ENCODE measurements at regions not wholly inside any gene's neighbourhood (a gene's known extent, or its start where the extent isn't known, plus 50 kb on each side); places are given as distances from the start of the nearest gene placed in this dataset.
"Not testable (repeated sequence)": the region's sequence is repeated elsewhere in the genome, so short reads cannot be mapped to it uniquely, and the experiment has no call there.

DNA sequence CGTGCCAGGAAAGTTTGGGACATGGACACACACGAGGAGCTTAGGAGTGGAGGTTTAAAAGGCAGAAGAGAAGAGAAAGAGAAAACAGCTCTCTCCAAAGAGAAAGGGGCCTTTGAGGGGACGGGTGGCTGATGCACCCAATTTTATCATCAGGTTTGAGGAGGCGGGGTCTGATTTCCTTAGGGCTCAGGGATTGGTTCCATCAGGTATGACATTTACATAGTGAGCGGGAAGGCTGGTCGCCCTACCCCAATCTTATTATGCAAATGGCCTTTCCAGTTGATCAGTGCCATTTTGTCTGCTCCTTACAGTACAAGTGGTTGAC, 749.1 kb upstream of the TPTE start:
- Histone ChIP-seq H2AFZ (ENCODE audit: low read length) (no peak overlapping the region), H3K4me2 (ENCODE audit: low read length) (no peak overlapping the region), H3K36me3 (ENCODE audit: insufficient read depth, low read length) (no peaks in the 10 kb centered on the region), H3K9me2 (ENCODE audit: insufficient read depth, low read length) (no peaks in the 10 kb centered on the region), H3K27ac (ENCODE audit: low read depth, low read length, poor library complexity, severe bottlenecking) (no peak overlapping the region), H3K9me3 (ENCODE audit: low read length) (peaks cover 30% of the 10 kb centered on the region), H3K4me3 (ENCODE audit: low read depth, low read length, poor library complexity, severe bottlenecking) (no peak overlapping the region), H3K4me1 (ENCODE audit: insufficient read depth, low read length, poor library complexity, severe bottlenecking) (no peaks in the 10 kb centered on the region), H4K20me1 (ENCODE audit: insufficient read depth, low read length) (no peaks in the 10 kb centered on the region), H3K79me2 (ENCODE audit: insufficient read depth, low read depth, low read length) (no peaks in the 10 kb centered on the region)
- intact Hi-C loops (cut with micrococcal nuclease; ENCODE audit: unreplicated experiment), result no loop called here
- TF ChIP-seq, protein P1, sequence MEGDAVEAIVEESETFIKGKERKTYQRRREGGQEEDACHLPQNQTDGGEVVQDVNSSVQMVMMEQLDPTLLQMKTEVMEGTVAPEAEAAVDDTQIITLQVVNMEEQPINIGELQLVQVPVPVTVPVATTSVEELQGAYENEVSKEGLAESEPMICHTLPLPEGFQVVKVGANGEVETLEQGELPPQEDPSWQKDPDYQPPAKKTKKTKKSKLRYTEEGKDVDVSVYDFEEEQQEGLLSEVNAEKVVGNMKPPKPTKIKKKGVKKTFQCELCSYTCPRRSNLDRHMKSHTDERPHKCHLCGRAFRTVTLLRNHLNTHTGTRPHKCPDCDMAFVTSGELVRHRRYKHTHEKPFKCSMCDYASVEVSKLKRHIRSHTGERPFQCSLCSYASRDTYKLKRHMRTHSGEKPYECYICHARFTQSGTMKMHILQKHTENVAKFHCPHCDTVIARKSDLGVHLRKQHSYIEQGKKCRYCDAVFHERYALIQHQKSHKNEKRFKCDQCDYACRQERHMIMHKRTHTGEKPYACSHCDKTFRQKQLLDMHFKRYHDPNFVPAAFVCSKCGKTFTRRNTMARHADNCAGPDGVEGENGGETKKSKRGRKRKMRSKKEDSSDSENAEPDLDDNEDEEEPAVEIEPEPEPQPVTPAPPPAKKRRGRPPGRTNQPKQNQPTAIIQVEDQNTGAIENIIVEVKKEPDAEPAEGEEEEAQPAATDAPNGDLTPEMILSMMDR (conservative IDR thresholded peaks at IDR 0.05; ENCODE audit: low read length), result no peak
- no peak for TF ChIP-seq EZH2phosphoT487 (IDR thresholded peaks at IDR 0.05; ENCODE audit: borderline replicate concordance, low read depth, low read length)
- ChIA-PET POLR2A (no interaction called here), CTCF (ENCODE audit: unreplicated experiment) (no interaction called here)
- DNase-seq (ENCODE audit: low spot score), result no peak
- BruUV-seq (replicated peaks), result no TSS peak

DNA sequence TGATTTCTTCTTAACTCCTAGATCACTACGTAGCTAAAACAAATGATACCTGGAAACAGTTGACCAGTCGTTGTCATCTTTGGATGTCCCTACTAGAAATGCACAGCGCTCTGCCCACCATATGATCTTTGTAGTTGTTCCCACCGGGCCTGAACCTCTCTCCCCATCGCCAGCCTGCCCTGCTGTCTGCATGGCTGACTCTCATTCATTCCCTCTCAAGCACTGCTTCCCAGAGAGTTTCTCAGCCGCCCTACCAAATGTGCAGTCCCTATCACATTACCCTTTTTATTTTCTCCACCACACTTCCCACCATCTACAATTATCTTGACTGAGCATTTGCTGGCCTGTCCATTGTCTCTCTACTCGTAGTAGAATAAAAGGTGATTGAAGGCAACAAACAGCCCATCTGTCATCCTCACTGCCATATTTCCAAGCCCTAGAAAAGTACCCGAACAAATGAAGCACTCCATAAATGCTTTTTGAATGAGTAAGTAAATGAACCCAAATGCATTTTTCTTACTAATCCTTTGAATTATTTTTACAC, 748.4 kb upstream of the TPTE start:
- H2AFZ ChIP-seq (ENCODE audit: low read length); H3K4me2 ChIP-seq (ENCODE audit: low read length); BruUV-seq (replicated peaks); H3K4me3 ChIP-seq (ENCODE audit: low read depth, low read length, poor library complexity, severe bottlenecking); H3K79me2 ChIP-seq (ENCODE audit: insufficient read depth, low read depth, low read length); CTCF ChIA-PET (ENCODE audit: unreplicated experiment); POLR2A ChIA-PET; H3K36me3 ChIP-seq (ENCODE audit: insufficient read depth, low read length); H3K9me2 ChIP-seq (ENCODE audit: insufficient read depth, low read length); intact Hi-C loops (cut with micrococcal nuclease; ENCODE audit: unreplicated experiment); H3K27ac ChIP-seq (ENCODE audit: low read depth, low read length, poor library complexity, severe bottlenecking); H4K20me1 ChIP-seq (ENCODE audit: insufficient read depth, low read length); DNase-seq (ENCODE audit: low spot score); H3K4me1 ChIP-seq (ENCODE audit: insufficient read depth, low read length, poor library complexity, severe bottlenecking): not testable (repeated sequence)
- H3K9me3 ChIP-seq (ENCODE audit: low read length), result peaks cover 31% of the 10 kb centered on the region

DNA sequence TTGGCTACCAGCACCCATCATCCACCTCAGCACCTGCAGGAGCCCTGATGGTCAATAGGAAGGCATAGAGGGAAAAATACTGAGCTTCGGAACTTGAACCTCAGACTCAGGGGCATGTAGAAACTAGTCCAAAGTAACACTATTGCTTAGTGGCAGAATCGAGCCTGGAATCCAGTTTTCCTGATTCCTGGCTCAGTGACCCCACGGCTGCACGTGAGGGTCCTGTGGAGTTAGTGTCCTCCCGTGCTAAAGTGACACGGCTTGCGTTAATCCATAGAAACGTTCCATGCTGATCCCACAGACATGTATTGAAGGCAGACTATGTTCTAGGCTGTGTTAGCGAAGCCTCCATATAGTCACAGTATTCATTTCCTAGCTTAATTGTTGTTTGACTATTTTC, 747.0 kb upstream of the TPTE start:
- no peaks in the 10 kb centered on the region for H3K4me1 ChIP-seq (ENCODE audit: insufficient read depth, low read length, poor library complexity, severe bottlenecking)
- no peaks in the 10 kb centered on the region for H4K20me1 ChIP-seq (ENCODE audit: insufficient read depth, low read length)
- H3K36me3 ChIP-seq (ENCODE audit: insufficient read depth, low read length), result no peaks in the 10 kb centered on the region
- H3K27ac ChIP-seq (ENCODE audit: low read depth, low read length, poor library complexity, severe bottlenecking), result no peak overlapping the region
- TF ChIP-seq EZH2phosphoT487 (IDR thresholded peaks at IDR 0.05; ENCODE audit: borderline replicate concordance, low read depth, low read length), result no peak
- TF ChIP-seq, protein P1 (conservative IDR thresholded peaks at IDR 0.05; ENCODE audit: low read length), result no peak
- intact Hi-C loops (cut with micrococcal nuclease; ENCODE audit: unreplicated experiment), result no loop called here
- H3K4me3 ChIP-seq (ENCODE audit: low read depth, low read length, poor library complexity, severe bottlenecking), result no peak overlapping the region
- H3K79me2 ChIP-seq (ENCODE audit: insufficient read depth, low read depth, low read length), result no peaks in the 10 kb centered on the region
- no peak for DNase-seq (ENCODE audit: low spot score)
- ChIA-PET POLR2A (no interaction called here), CTCF (ENCODE audit: unreplicated experiment) (no interaction called here)
- H3K9me3 ChIP-seq (ENCODE audit: low read length), result peaks cover 31% of the 10 kb centered on the region
- no peaks in the 10 kb centered on the region for H3K9me2 ChIP-seq (ENCODE audit: insufficient read depth, low read length)
- no TSS peak for BruUV-seq (replicated peaks)
- no peak overlapping the region for H2AFZ ChIP-seq (ENCODE audit: low read length)
- H3K4me2 ChIP-seq (ENCODE audit: low read length), result no peak overlapping the region

DNA sequence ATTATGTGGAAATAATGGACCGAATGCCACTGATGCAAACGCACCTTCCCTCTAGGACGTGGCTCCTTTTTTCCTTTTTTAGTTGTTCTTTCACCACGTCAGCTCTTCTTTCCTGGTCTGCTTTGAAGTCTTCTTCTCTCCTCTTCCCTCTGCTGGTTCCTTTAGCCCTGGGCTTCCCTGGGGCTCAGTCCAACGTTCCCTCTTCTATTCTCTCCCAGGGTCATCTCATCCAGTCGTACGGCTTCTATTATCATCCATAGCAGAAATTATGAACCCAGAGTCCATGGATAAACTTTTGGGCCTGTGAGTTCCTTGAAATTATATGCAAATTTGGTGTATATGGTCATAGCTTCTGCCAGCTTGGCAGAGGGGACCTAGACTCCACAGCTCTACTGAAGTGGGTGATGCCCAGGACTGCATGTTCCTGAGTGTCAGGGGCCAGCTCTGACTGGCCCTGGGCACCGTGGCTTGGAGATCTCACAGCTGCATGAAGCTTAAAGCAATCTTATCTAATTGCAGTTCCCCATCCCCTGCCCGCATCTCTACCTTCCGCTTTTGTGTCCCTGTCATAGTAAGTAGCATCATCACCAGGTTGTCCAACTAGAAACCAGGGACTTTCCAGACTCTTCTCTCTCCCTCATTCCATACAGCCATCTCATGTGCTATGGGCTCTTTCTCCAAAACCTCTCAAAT, 746.3 kb upstream of the TPTE start:
- H3K79me2 ChIP-seq (ENCODE audit: insufficient read depth, low read depth, low read length); intact Hi-C loops (cut with micrococcal nuclease; ENCODE audit: unreplicated experiment); H2AFZ ChIP-seq (ENCODE audit: low read length); H3K4me1 ChIP-seq (ENCODE audit: insufficient read depth, low read length, poor library complexity, severe bottlenecking); DNase-seq (ENCODE audit: low spot score); H3K4me3 ChIP-seq (ENCODE audit: low read depth, low read length, poor library complexity, severe bottlenecking); H3K36me3 ChIP-seq (ENCODE audit: insufficient read depth, low read length); BruUV-seq (replicated peaks); H3K27ac ChIP-seq (ENCODE audit: low read depth, low read length, poor library complexity, severe bottlenecking); H4K20me1 ChIP-seq (ENCODE audit: insufficient read depth, low read length); H3K4me2 ChIP-seq (ENCODE audit: low read length); H3K9me2 ChIP-seq (ENCODE audit: insufficient read depth, low read length); POLR2A ChIA-PET; CTCF ChIA-PET (ENCODE audit: unreplicated experiment): not testable (repeated sequence)
- peaks cover 31% of the 10 kb centered on the region for H3K9me3 ChIP-seq (ENCODE audit: low read length)

DNA sequence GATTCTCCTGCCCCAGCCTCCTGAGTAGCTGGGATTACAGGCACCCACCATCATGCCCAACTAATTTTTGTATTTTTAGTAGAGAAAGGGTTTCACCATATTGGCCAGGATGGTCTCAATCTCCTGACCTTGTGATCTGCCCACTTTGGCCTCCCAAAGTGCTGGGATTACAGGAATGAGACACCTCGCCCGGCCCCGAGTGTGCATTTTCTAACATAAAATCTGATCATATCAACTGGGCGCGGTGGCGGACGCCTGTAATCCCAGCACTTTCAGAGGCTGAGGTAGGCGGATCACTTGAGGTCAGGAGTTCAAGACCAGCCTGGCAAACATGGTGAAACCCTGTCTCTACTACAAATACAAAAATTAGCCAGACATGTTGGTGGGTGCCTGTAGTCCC, 745.5 kb upstream of the TPTE start:
- H3K36me3 ChIP-seq (ENCODE audit: insufficient read depth, low read length); POLR2A ChIA-PET; H3K4me1 ChIP-seq (ENCODE audit: insufficient read depth, low read length, poor library complexity, severe bottlenecking); H3K9me2 ChIP-seq (ENCODE audit: insufficient read depth, low read length); intact Hi-C loops (cut with micrococcal nuclease; ENCODE audit: unreplicated experiment); H3K4me2 ChIP-seq (ENCODE audit: low read length); H3K79me2 ChIP-seq (ENCODE audit: insufficient read depth, low read depth, low read length); H3K27ac ChIP-seq (ENCODE audit: low read depth, low read length, poor library complexity, severe bottlenecking); DNase-seq (ENCODE audit: low spot score); H2AFZ ChIP-seq (ENCODE audit: low read length); H3K4me3 ChIP-seq (ENCODE audit: low read depth, low read length, poor library complexity, severe bottlenecking); CTCF ChIA-PET (ENCODE audit: unreplicated experiment); BruUV-seq (replicated peaks); H4K20me1 ChIP-seq (ENCODE audit: insufficient read depth, low read length): not testable (repeated sequence)
- peaks cover 34% of the 10 kb centered on the region for H3K9me3 ChIP-seq (ENCODE audit: low read length)
